ENCODE measurements at regions not wholly inside any gene's neighbourhood (a gene's known extent, or its start where the extent isn't known, plus 50 kb on each side); places are given as distances from the start of the nearest gene placed in this dataset.

DNA sequence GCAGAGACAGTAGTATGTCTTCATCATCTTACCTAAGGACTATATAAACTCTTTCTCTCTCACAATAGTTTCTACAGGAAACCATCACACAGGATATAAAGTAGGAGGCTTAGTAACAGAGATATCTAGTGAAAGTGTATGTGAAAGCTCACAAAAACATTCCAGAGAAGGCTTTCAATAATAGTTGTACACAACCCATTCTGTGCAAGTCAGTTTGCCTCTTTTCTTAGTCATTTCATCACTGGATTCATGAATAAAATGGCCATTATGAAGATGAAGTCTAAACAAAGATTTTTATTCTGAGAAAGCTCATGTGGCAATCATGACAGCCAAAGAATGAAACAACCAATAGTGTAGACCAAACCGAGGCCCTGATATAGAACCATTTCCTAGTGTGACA is 178.8 kb downstream of the GNAT3 start:
- TF ChIP-seq, protein P1, sequence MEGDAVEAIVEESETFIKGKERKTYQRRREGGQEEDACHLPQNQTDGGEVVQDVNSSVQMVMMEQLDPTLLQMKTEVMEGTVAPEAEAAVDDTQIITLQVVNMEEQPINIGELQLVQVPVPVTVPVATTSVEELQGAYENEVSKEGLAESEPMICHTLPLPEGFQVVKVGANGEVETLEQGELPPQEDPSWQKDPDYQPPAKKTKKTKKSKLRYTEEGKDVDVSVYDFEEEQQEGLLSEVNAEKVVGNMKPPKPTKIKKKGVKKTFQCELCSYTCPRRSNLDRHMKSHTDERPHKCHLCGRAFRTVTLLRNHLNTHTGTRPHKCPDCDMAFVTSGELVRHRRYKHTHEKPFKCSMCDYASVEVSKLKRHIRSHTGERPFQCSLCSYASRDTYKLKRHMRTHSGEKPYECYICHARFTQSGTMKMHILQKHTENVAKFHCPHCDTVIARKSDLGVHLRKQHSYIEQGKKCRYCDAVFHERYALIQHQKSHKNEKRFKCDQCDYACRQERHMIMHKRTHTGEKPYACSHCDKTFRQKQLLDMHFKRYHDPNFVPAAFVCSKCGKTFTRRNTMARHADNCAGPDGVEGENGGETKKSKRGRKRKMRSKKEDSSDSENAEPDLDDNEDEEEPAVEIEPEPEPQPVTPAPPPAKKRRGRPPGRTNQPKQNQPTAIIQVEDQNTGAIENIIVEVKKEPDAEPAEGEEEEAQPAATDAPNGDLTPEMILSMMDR (conservative IDR thresholded peaks at IDR 0.05; ENCODE audit: low read depth in 2 of 2) = no peak
- TF ChIP-seq, protein P2, sequence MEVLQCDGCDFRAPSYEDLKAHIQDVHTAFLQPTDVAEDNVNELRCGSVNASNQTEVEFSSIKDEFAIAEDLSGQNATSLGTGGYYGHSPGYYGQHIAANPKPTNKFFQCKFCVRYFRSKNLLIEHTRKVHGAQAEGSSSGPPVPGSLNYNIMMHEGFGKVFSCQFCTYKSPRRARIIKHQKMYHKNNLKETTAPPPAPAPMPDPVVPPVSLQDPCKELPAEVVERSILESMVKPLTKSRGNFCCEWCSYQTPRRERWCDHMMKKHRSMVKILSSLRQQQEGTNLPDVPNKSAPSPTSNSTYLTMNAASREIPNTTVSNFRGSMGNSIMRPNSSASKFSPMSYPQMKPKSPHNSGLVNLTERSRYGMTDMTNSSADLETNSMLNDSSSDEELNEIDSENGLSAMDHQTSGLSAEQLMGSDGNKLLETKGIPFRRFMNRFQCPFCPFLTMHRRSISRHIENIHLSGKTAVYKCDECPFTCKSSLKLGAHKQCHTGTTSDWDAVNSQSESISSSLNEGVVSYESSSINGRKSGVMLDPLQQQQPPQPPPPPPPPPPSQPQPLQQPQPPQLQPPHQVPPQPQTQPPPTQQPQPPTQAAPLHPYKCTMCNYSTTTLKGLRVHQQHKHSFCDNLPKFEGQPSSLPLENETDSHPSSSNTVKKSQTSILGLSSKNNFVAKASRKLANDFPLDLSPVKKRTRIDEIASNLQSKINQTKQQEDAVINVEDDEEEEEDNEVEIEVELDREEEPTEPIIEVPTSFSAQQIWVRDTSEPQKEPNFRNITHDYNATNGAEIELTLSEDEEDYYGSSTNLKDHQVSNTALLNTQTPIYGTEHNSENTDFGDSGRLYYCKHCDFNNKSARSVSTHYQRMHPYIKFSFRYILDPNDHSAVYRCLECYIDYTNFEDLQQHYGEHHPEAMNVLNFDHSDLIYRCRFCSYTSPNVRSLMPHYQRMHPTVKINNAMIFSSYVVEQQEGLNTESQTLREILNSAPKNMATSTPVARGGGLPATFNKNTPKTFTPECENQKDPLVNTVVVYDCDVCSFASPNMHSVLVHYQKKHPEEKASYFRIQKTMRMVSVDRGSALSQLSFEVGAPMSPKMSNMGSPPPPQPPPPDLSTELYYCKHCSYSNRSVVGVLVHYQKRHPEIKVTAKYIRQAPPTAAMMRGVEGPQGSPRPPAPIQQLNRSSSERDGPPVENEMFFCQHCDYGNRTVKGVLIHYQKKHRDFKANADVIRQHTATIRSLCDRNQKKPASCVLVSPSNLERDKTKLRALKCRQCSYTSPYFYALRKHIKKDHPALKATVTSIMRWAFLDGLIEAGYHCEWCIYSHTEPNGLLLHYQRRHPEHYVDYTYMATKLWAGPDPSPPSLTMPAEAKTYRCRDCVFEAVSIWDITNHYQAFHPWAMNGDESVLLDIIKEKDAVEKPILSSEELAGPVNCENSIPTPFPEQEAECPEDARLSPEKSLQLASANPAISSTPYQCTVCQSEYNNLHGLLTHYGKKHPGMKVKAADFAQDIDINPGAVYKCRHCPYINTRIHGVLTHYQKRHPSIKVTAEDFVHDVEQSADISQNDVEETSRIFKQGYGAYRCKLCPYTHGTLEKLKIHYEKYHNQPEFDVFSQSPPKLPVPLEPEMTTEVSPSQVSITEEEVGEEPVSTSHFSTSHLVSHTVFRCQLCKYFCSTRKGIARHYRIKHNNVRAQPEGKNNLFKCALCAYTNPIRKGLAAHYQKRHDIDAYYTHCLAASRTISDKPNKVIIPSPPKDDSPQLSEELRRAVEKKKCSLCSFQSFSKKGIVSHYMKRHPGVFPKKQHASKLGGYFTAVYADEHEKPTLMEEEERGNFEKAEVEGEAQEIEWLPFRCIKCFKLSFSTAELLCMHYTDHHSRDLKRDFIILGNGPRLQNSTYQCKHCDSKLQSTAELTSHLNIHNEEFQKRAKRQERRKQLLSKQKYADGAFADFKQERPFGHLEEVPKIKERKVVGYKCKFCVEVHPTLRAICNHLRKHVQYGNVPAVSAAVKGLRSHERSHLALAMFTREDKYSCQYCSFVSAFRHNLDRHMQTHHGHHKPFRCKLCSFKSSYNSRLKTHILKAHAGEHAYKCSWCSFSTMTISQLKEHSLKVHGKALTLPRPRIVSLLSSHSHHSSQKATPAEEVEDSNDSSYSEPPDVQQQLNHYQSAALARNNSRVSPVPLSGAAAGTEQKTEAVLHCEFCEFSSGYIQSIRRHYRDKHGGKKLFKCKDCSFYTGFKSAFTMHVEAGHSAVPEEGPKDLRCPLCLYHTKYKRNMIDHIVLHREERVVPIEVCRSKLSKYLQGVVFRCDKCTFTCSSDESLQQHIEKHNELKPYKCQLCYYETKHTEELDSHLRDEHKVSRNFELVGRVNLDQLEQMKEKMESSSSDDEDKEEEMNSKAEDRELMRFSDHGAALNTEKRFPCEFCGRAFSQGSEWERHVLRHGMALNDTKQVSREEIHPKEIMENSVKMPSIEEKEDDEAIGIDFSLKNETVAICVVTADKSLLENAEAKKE (CRISPR knock-in tag; IDR thresholded peaks at IDR 0.05) = no peak
- TF ChIP-seq POLR2AphosphoS5 (IDR thresholded peaks at IDR 0.05; ENCODE audit: low read depth) (no peak), JUNB (IDR thresholded peaks at IDR 0.05; ENCODE audit: unreplicated experiment) (no peak), EZH2 (IDR thresholded peaks at IDR 0.05; ENCODE audit: low read depth, unreplicated experiment) (no peak), EZH2phosphoT487 (IDR thresholded peaks at IDR 0.05; ENCODE audit: unreplicated experiment) (no peak), NANOG (IDR thresholded peaks at IDR 0.05; ENCODE audit: borderline replicate concordance) (no peak), STAT1 (IDR thresholded peaks at IDR 0.05; ENCODE audit: unreplicated experiment) (no peak)
- TF ChIP-seq, protein P3, sequence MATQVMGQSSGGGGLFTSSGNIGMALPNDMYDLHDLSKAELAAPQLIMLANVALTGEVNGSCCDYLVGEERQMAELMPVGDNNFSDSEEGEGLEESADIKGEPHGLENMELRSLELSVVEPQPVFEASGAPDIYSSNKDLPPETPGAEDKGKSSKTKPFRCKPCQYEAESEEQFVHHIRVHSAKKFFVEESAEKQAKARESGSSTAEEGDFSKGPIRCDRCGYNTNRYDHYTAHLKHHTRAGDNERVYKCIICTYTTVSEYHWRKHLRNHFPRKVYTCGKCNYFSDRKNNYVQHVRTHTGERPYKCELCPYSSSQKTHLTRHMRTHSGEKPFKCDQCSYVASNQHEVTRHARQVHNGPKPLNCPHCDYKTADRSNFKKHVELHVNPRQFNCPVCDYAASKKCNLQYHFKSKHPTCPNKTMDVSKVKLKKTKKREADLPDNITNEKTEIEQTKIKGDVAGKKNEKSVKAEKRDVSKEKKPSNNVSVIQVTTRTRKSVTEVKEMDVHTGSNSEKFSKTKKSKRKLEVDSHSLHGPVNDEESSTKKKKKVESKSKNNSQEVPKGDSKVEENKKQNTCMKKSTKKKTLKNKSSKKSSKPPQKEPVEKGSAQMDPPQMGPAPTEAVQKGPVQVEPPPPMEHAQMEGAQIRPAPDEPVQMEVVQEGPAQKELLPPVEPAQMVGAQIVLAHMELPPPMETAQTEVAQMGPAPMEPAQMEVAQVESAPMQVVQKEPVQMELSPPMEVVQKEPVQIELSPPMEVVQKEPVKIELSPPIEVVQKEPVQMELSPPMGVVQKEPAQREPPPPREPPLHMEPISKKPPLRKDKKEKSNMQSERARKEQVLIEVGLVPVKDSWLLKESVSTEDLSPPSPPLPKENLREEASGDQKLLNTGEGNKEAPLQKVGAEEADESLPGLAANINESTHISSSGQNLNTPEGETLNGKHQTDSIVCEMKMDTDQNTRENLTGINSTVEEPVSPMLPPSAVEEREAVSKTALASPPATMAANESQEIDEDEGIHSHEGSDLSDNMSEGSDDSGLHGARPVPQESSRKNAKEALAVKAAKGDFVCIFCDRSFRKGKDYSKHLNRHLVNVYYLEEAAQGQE (IDR thresholded peaks at IDR 0.05; ENCODE audit: unreplicated experiment) = no peak
- TF ChIP-seq, protein P4, sequence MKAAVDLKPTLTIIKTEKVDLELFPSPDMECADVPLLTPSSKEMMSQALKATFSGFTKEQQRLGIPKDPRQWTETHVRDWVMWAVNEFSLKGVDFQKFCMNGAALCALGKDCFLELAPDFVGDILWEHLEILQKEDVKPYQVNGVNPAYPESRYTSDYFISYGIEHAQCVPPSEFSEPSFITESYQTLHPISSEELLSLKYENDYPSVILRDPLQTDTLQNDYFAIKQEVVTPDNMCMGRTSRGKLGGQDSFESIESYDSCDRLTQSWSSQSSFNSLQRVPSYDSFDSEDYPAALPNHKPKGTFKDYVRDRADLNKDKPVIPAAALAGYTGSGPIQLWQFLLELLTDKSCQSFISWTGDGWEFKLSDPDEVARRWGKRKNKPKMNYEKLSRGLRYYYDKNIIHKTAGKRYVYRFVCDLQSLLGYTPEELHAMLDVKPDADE (IDR thresholded peaks at IDR 0.05) = no peak

Data from GM23338 (cell line).